ENCODE measurements at regions not wholly inside any gene's neighbourhood (a gene's known extent, or its start where the extent isn't known, plus 50 kb on each side); places are given as distances from the start of the nearest gene placed in this dataset.

DNA sequence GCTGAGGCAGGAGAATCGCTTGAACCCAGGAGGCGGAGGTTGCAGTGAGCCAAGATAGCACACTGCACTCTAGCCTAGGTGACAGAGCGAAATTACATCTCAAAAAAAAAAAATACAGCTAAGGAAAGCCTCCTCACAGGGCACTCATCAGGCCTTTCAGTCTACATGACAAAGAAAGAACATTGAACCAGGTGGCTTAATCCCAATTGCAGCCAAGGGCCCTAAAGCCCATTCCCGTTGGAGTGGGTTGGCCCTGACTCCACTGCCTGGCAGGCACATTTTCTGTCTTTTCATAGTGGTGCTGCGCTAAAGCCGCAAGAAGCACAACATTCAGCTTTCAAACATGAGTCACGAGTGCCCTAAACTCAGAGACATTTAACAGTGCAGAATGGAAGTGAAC lies 372.5 kb downstream of the RNF144A start:
- TF ChIP-seq ZNF155 (tag by site-specific recombination; IDR thresholded peaks at IDR 0.05) (no peak), ZNF274 (IDR thresholded peaks at IDR 0.05; ENCODE audit: low read length) (no peak), ZNF274 (tag by site-specific recombination; IDR thresholded peaks at IDR 0.05; ENCODE audit: borderline replicate concordance) (no peak), ZNF571 (tag by site-specific recombination; IDR thresholded peaks at IDR 0.05) (no peak)
- TF ChIP-seq, protein P1, sequence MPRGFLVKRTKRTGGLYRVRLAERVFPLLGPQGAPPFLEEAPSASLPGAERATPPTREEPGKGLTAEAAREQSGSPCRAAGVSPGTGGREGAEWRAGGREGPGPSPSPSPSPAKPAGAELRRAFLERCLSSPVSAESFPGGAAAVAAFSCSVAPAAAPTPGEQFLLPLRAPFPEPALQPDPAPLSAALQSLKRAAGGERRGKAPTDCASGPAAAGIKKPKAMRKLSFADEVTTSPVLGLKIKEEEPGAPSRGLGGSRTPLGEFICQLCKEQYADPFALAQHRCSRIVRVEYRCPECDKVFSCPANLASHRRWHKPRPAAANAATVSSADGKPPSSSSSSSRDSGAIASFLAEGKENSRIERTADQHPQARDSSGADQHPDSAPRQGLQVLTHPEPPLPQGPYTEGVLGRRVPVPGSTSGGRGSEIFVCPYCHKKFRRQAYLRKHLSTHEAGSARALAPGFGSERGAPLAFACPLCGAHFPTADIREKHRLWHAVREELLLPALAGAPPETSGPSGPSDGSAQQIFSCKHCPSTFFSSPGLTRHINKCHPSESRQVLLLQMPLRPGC (tag by site-specific recombination; IDR thresholded peaks at IDR 0.05): no peak
- TF ChIP-seq, protein P2, sequence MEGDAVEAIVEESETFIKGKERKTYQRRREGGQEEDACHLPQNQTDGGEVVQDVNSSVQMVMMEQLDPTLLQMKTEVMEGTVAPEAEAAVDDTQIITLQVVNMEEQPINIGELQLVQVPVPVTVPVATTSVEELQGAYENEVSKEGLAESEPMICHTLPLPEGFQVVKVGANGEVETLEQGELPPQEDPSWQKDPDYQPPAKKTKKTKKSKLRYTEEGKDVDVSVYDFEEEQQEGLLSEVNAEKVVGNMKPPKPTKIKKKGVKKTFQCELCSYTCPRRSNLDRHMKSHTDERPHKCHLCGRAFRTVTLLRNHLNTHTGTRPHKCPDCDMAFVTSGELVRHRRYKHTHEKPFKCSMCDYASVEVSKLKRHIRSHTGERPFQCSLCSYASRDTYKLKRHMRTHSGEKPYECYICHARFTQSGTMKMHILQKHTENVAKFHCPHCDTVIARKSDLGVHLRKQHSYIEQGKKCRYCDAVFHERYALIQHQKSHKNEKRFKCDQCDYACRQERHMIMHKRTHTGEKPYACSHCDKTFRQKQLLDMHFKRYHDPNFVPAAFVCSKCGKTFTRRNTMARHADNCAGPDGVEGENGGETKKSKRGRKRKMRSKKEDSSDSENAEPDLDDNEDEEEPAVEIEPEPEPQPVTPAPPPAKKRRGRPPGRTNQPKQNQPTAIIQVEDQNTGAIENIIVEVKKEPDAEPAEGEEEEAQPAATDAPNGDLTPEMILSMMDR (tag by site-specific recombination; IDR thresholded peaks at IDR 0.05): no peak
- TF ChIP-seq, protein P3, sequence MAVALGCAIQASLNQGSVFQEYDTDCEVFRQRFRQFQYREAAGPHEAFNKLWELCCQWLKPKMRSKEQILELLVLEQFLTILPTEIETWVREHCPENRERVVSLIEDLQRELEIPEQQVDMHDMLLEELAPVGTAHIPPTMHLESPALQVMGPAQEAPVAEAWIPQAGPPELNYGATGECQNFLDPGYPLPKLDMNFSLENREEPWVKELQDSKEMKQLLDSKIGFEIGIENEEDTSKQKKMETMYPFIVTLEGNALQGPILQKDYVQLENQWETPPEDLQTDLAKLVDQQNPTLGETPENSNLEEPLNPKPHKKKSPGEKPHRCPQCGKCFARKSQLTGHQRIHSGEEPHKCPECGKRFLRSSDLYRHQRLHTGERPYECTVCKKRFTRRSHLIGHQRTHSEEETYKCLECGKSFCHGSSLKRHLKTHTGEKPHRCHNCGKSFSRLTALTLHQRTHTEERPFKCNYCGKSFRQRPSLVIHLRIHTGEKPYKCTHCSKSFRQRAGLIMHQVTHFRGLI (tag by site-specific recombination; IDR thresholded peaks at IDR 0.05): no peak
